Neuronal stem cell (in vitro differentiated cells): ENCODE measurements at regions not wholly inside any gene's neighbourhood (a gene's known extent, or its start where the extent isn't known, plus 50 kb on each side); places are given as distances from the start of the nearest gene placed in this dataset.
"Not testable (repeated sequence)": the region's sequence is repeated elsewhere in the genome, so short reads cannot be mapped to it uniquely, and the experiment has no call there.

ENCODE experiments used
- DNase-seq: peaks from one replicate; pipeline ENCODE4 v3.0.0-alpha.2; 2013; ENCODE audit warnings: low spot score
- H2AFZ ChIP-seq: one replicate; pipeline ENCODE4 v1.6.1; 2013; ENCODE audit warnings: mild to moderate bottlenecking, low read length, inconsistent platforms
- H2AK5ac ChIP-seq: 2 replicates; pipeline ENCODE4 v1.6.1; 2013; ENCODE audit warnings: low read depth, mild to moderate bottlenecking, inconsistent platforms, low read length, moderate library complexity, mixed read lengths
- H2BK120ac ChIP-seq: 2 replicates; pipeline ENCODE4 v1.6.1; 2013; ENCODE audit warnings: low read depth, mild to moderate bottlenecking, inconsistent platforms, low read length, moderate library complexity, mixed read lengths
- H2BK12ac ChIP-seq: one replicate; pipeline ENCODE4 v1.6.1; 2013; ENCODE audit warnings: low read length, inconsistent platforms
- H2BK15ac ChIP-seq: 2 replicates; pipeline ENCODE4 v1.6.1; 2013; ENCODE audit warnings: mild to moderate bottlenecking, low read length, inconsistent platforms, mixed read lengths
- H2BK5ac ChIP-seq: one replicate; pipeline ENCODE4 v1.6.1; 2013; ENCODE audit warnings: inconsistent platforms, mild to moderate bottlenecking, low read length, moderate library complexity
- H3K14ac ChIP-seq: one replicate; pipeline ENCODE4 v1.6.1; 2013; ENCODE audit warnings: low read length, inconsistent platforms
- H3K18ac ChIP-seq: 2 replicates; pipeline ENCODE4 v1.6.1; 2013; ENCODE audit warnings: low read length, inconsistent platforms
- H3K23ac ChIP-seq: 2 replicates; pipeline ENCODE4 v1.6.1; 2013; ENCODE audit warnings: low read depth, mild to moderate bottlenecking, mixed read lengths, low read length, inconsistent platforms; ENCODE audit not compliant: poor library complexity
- H3K27ac ChIP-seq: replicated peaks from 3 replicates; pipeline ENCODE4 v1.5.1; 2013; ENCODE audit warnings: low read length, inconsistent platforms
- H3K27me3 ChIP-seq, 3 experiments: 2 replicates each; pipeline ENCODE4 v1.6.1; 2013; ENCODE audit warnings: low read length in 3 of 3, mild to moderate bottlenecking in 2 of 3, inconsistent platforms in 1 of 3, low read depth in 1 of 3, mixed read lengths in 1 of 3, moderate library complexity in 1 of 3; ENCODE audit not compliant: control insufficient read depth in 3 of 3, insufficient read depth in 3 of 3
- H3K36me3 ChIP-seq, 2 donors: replicated peaks in 1 of 2; 2 replicates each; pipeline ENCODE4 v1.6.1; 2013; ENCODE audit warnings: low read length in 2 of 2; ENCODE audit not compliant: control insufficient read depth in 2 of 2, insufficient read depth in 2 of 2
- H3K4ac ChIP-seq: 2 replicates; pipeline ENCODE4 v1.6.1; 2013; ENCODE audit warnings: inconsistent platforms, mild to moderate bottlenecking, low read length, moderate library complexity
- H3K4me1 ChIP-seq, 2 donors: 1 replicate in 1 of 2; 2 replicates in 1 of 2; pipeline ENCODE4 v1.6.1; 2013; ENCODE audit warnings: low read length in 2 of 2, low read depth in 1 of 2; ENCODE audit not compliant: control insufficient read depth in 2 of 2, insufficient read depth in 1 of 2
- H3K4me2 ChIP-seq: one replicate; pipeline ENCODE4 v1.6.1; 2013; ENCODE audit warnings: mild to moderate bottlenecking, low read length, inconsistent platforms; ENCODE audit not compliant: insufficient read depth, poor library complexity, severe bottlenecking
- H3K4me3 ChIP-seq, 2 donors: 2 replicates each; pipeline ENCODE4 v1.5.1; 2013; ENCODE audit warnings: low read length in 2 of 2, mild to moderate bottlenecking in 2 of 2, inconsistent platforms in 1 of 2, moderate library complexity in 1 of 2
- H3K79me1 ChIP-seq: one replicate; pipeline ENCODE4 v1.6.1; 2013; ENCODE audit warnings: low read depth, mild to moderate bottlenecking, inconsistent platforms, low read length, moderate library complexity
- H3K9ac ChIP-seq: one replicate; pipeline ENCODE4 v1.6.1; 2013; ENCODE audit warnings: mild to moderate bottlenecking, low read depth, low read length, inconsistent platforms; ENCODE audit not compliant: poor library complexity
- H3K9me3 ChIP-seq, 2 donors: replicated peaks in 1 of 2; 2 replicates each; pipeline versions ENCODE3 to v1.6.1; 2013; ENCODE audit warnings: low read length in 2 of 2, mild to moderate bottlenecking in 2 of 2, inconsistent platforms in 1 of 2, low read depth in 1 of 2, mixed read lengths in 1 of 2, moderate library complexity in 1 of 2; ENCODE audit not compliant: control insufficient read depth in 2 of 2, insufficient read depth in 1 of 2
- H4K8ac ChIP-seq: one replicate; pipeline ENCODE4 v1.6.1; 2013; ENCODE audit warnings: low read depth, mild to moderate bottlenecking, inconsistent platforms, low read length, moderate library complexity
- H4K91ac ChIP-seq: one replicate; pipeline ENCODE4 v1.6.1; 2013; ENCODE audit warnings: low read length, low read depth, mild to moderate bottlenecking, inconsistent platforms; ENCODE audit not compliant: poor library complexity
- WGBS, 2 donors: extraction: QIAGEN DNeasy Blood & Tissue Kit; methylation state at CpG; one replicate each; pipeline ENCODE4 v1.1.7; 2013; ENCODE audit warnings: missing lambda C conversion rate in 2 of 2, mixed read lengths in 1 of 2; ENCODE audit not compliant: insufficient read length in 2 of 2, insufficient replicate concordance in 1 of 2; ENCODE audit errors: extremely low coverage in 2 of 2; 5-methylcytosine and 5-hydroxymethylcytosine counted together

DNA sequence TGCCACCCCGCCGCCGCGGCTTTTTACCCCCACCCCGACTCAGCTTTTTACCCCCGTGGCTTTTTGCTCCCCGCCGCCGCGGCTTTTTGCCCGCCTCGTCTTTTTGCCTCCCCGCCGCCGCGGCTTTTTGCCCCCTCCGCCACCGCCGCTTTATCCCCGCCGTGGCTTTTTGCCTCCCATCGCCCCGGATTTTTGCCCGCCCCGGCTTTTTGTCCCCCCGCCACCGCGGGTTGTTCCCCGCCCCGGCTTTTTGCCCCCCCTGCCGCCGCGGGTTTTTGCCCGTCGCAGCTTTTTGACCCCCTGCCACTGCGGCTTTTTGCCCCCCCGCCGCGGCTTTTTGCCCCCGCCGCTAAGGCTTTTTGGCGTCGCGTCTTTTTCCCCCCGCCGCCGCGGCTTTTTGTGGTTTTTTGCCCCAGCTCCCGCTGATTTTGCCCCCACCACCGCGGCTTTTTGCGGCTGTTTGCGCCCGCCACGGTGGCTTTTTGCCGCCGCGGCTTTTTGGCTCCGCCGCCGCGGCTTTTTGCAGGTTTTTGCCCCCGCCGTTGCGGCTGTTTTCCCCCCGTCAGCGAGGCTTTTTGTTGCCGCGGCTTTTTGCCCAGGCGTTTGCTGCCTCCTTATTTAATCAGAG, 597.2 kb downstream of the GOLGA6L6 start:
- no peak overlapping the region for H4K8ac ChIP-seq
- H2BK12ac ChIP-seq: no peak overlapping the region
- no peak overlapping the region for H3K14ac ChIP-seq
- no peak overlapping the region for H2BK120ac ChIP-seq
- H4K91ac ChIP-seq: no peak overlapping the region
- H3K79me1 ChIP-seq: no peaks in the 10 kb centered on the region
- H3K9ac ChIP-seq: no peak overlapping the region
- no peak overlapping the region for H3K4me3 ChIP-seq
- no peak overlapping the region for H3K23ac ChIP-seq
- H3K4me2 ChIP-seq: no peak overlapping the region
- H2BK5ac ChIP-seq: no peak overlapping the region
- no peaks in the 10 kb centered on the region for H3K9me3 ChIP-seq
- H3K4ac ChIP-seq: no peak overlapping the region
- no peak overlapping the region for H2AK5ac ChIP-seq
- H3K18ac ChIP-seq: no peak overlapping the region
- no peaks in the 10 kb centered on the region for H3K27me3 ChIP-seq
- no peak overlapping the region for H3K27ac ChIP-seq
- H2BK15ac ChIP-seq: no peak overlapping the region
- H3K4me1 ChIP-seq: no peaks in the 10 kb centered on the region
- H3K36me3 ChIP-seq: no peaks in the 10 kb centered on the region
- DNase-seq: no peak
- no CpG with 5 or more reads among the region's 70 CpGs for WGBS, 2 donors
- H2AFZ ChIP-seq: no peak overlapping the region

DNA sequence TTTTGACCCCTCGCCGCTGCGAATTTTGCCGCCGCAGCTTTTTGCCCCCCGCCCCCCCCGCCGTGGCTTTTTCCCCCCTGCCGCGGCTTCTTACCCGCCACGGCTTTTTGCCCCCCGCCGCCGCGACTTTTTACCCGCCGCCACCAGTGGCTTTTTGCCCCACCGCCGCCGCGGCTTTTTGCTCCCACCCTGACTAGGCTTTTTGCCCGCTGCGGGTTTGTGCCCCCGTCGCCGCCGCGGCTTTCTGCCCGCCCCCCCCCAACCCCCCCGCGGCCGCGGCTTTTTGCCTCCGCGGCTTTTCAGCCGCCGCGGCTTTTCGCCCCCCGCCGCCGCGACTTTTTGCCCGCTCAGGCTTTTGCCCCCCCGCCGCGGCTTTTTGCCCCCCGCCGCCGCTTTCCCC, 598.1 kb downstream of the GOLGA6L6 start:
- H4K91ac ChIP-seq: no peak overlapping the region
- H3K36me3 ChIP-seq: no peaks in the 10 kb centered on the region
- H3K9ac ChIP-seq: no peak overlapping the region
- H3K14ac ChIP-seq: no peak overlapping the region
- no peaks in the 10 kb centered on the region for H3K79me1 ChIP-seq
- no peak overlapping the region for H3K4me2 ChIP-seq
- H3K4ac ChIP-seq: no peak overlapping the region
- WGBS, 2 donors: no CpG with 5 or more reads among the region's 51 CpGs
- H2BK120ac ChIP-seq: no peak overlapping the region
- H3K27ac ChIP-seq: no peak overlapping the region
- H2AK5ac ChIP-seq: no peak overlapping the region
- no peaks in the 10 kb centered on the region for H3K4me1 ChIP-seq
- H3K18ac ChIP-seq: no peak overlapping the region
- H3K9me3 ChIP-seq: no peaks in the 10 kb centered on the region
- H3K23ac ChIP-seq: no peak overlapping the region
- H2BK12ac ChIP-seq: no peak overlapping the region
- no peak overlapping the region for H4K8ac ChIP-seq
- DNase-seq: no peak
- no peak overlapping the region for H3K4me3 ChIP-seq
- no peaks in the 10 kb centered on the region for H3K27me3 ChIP-seq
- H2BK5ac ChIP-seq: no peak overlapping the region
- H2BK15ac ChIP-seq: no peak overlapping the region
- no peak overlapping the region for H2AFZ ChIP-seq

DNA sequence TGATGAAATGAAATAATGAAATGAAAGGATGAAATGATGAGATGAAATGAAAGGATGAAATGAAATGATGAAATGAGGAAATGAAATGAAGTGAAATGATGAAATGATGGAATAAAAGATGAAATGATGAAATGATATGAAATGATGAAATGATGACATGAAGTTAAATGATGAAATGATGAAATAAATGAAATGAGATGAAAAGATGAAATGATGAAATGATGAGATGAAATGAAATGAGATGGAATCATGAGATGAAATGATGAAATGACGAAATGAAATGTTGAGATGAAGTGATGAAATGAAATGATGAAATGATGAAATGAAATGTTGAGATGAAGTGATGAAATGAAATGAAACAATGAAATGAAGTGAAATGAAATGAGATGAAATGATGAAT, 638.3 kb downstream of the GOLGA6L6 start:
- not testable (repeated sequence) for H3K27me3 ChIP-seq, H3K27ac ChIP-seq, H3K9me3 ChIP-seq, H2BK120ac ChIP-seq, H2BK15ac ChIP-seq, DNase-seq, H3K4me1 ChIP-seq, H3K18ac ChIP-seq, H3K23ac ChIP-seq, H2AK5ac ChIP-seq, H2AFZ ChIP-seq, H2BK12ac ChIP-seq, H3K4me3 ChIP-seq, H3K9ac ChIP-seq, H4K8ac ChIP-seq, H3K4me2 ChIP-seq, H3K36me3 ChIP-seq, H3K4ac ChIP-seq, H2BK5ac ChIP-seq, H3K14ac ChIP-seq, H4K91ac ChIP-seq, H3K79me1 ChIP-seq
- WGBS, 2 donors: 100% methylated on average over 1 of the region's 1 CpG

DNA sequence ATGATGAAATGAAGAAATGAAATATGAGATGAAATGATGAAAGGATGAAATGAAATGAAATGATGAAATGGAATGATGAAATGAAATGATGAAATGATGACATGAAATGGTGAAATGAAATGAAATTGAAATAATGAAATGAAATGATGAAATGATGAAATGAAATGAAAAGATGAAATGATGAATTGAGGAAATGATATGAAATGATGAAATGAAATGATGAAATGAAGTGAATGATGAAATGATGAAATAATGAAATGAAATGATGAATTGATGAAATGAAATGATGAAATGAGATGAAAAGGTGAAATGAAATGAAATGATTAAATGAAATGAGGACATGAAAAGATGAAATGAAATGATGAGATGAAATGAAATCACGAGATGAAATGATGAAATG, 639.2 kb downstream of the GOLGA6L6 start:
- H3K27ac ChIP-seq: not testable (repeated sequence)

More for the DNA sequence above, 639.2 kb downstream of the GOLGA6L6 start:
- not testable (repeated sequence) for H2BK120ac ChIP-seq, H3K9ac ChIP-seq, H2BK15ac ChIP-seq, H3K23ac ChIP-seq, H2AK5ac ChIP-seq, H3K79me1 ChIP-seq, H3K4me3 ChIP-seq, DNase-seq, H4K91ac ChIP-seq, H2BK5ac ChIP-seq, H3K9me3 ChIP-seq, H3K4me2 ChIP-seq, H3K14ac ChIP-seq, H3K27me3 ChIP-seq, H4K8ac ChIP-seq, H2AFZ ChIP-seq, H2BK12ac ChIP-seq, H3K36me3 ChIP-seq, H3K4me1 ChIP-seq, H3K18ac ChIP-seq, H3K4ac ChIP-seq
- no CpG with 5 or more reads among the region's 1 CpG for WGBS, 2 donors
